Heart right ventricle (tissue), 16 donors: ENCODE measurements at regions not wholly inside any gene's neighbourhood (a gene's known extent, or its start where the extent isn't known, plus 50 kb on each side); places are given as distances from the start of the nearest gene placed in this dataset.
A peak's percentile ranks its signal among the peaks of the same experiment; 100 is the strongest.

Source experiments
- ATAC-seq, 8 donors: fragments of 200-7000 bp; cut with Tn5 transposase; one replicate each; pipeline ENCODE4 v1.9.1; 2020; ENCODE audit warnings: mild to moderate bottlenecking in 8 of 8, moderate library complexity in 8 of 8, moderate number of reproducible peaks in 1 of 8
- DNase-seq, 2 donors: peaks; one replicate each; pipeline ENCODE4 v3.0.0-alpha.2; 2020
- H3K27ac ChIP-seq, 10 donors: fragments of 200-600 bp; sonication (generic) in 2 of 10; one replicate each; pipeline versions ENCODE4 v1.5.0 to v1.8.0; 2020 to 2022; ENCODE audit warnings: mild to moderate bottlenecking in 3 of 10
- H3K27me3 ChIP-seq, 7 donors: fragments of 200-600 bp; one replicate each; pipeline ENCODE4 v1.8.0; 2021 to 2022; ENCODE audit warnings: mild to moderate bottlenecking in 2 of 7
- H3K36me3 ChIP-seq, 9 donors: fragments of 200-600 bp; sonication (generic) in 1 of 9; one replicate each; pipeline versions ENCODE4 v1.5.0 to v1.8.0; 2020 to 2022; ENCODE audit warnings: mild to moderate bottlenecking in 2 of 9
- H3K4me1 ChIP-seq, 9 donors: fragments of 200-600 bp; sonication (generic) in 1 of 9; one replicate each; pipeline versions ENCODE4 v1.5.0 to v1.8.0; 2020 to 2022; ENCODE audit warnings: mild to moderate bottlenecking in 4 of 9
- H3K4me3 ChIP-seq, 10 donors: fragments of 200-600 bp; sonication (generic) in 2 of 10; one replicate each; pipeline versions ENCODE4 v1.5.0 to v1.8.0; 2020 to 2022; ENCODE audit warnings: mild to moderate bottlenecking in 7 of 10, moderate library complexity in 2 of 10
- H3K9me3 ChIP-seq, 11 donors: fragments of 200-600 bp in 10 of 11; sonication (generic) in 2 of 11; one replicate each; pipeline versions ENCODE4 v1.5.0 to v1.8.0; 2013 to 2022; ENCODE audit warnings: mild to moderate bottlenecking in 2 of 11, control low read depth in 1 of 11, moderate library complexity in 1 of 11
- WGBS, 2 donors: extraction: QIAGEN DNeasy Blood & Tissue Kit; methylation state at CpG; one replicate each; pipeline ENCODE4 v1.1.7; 2013; ENCODE audit warnings: inconsistent platforms in 1 of 2; 5-methylcytosine and 5-hydroxymethylcytosine counted together
- intact Hi-C, 10 donors: fragments of 100-400 bp; cut with DNase I; formaldehyde crosslinking; loops; one replicate each; pipeline versions ENCODE4 v1.11.1 to v1.14.2; 2022
- TF ChIP-seq, protein P1 (sequence below), 9 donors: fragments of 200-600 bp; sonication (generic) in 2 of 9; IDR thresholded peaks; one replicate each; pipeline versions ENCODE4 v1.5.0 to v1.8.0; 2021 to 2022; ENCODE audit warnings: antibody characterized with exemption in 9 of 9, mild to moderate bottlenecking in 5 of 9, moderate library complexity in 1 of 9
- donor health status: Arrhythmogenic right ventricular cardiomyopathy.
- donor health status: ischemic (EF 13 %, LVEDD 7.1; RV severe dilation, severe dysfunction).
- donor health status: healthy with polysubstance abuse.
- donor health status: DM: no; HTN: yes; CAD: no.
- donor health status: DM: no; HTN: no; CAD: no.
- donor health status: ischemic (EF 25% LVEDD 6.9; RV normal size, moderate dysfunction).
- donor health status: ischemic (EF 25% LVEDD 5.7; RV mildly dilated, moderate dysfunction).
- donor health status: healthy.
- donor health status: DM: yes; HTN: yes; CAD: no.
- donor health status: Ischemic cardiomyopathy.
- donor health status: ischemic (EF 35%, LVEDD 5.7; RV mildly dilated, moderate dysfunction).
- donor health status: nonischemic (EF 11% LVEDD 7.7; RV severe dilation, severe dysfunction).
- donor health status: DM: yes; HTN: yes; CAD: no.
- donor health status: PGD.
- donor health status: ischemic (EF 29% LVEDD 5.4; RV normal size, mild dysfunction).
- donor health status: nonischemic (EF 23%, LVEDD 6.1; RV moderate dilation, normal function).

DNA sequence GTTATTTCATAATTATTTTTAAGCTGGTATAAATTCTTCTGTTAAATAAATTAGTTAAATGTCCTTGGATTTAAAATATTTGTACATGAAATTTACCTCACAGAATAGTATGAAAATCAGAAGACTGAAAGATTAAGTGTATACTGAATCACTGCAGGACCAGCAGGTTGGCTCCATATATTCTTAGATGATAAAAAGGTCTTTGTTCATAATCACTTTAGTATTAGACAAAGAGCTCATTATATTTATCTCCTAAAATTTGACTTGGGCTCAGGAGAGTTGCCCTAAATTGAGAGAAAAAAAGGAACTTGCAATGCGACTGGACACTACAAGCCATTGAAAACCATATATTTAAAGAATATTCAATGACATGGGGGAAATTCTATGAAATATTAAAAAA, 766.4 kb upstream of the CITED2 start:
- intact Hi-C loops: no loop called here
- no peak for ATAC-seq
- Histone ChIP-seq H3K27ac (no peak overlapping the region), H3K4me3 (no peak overlapping the region), H3K36me3 (no peaks in the 10 kb centered on the region), H3K9me3 (peaks cover 0 to 2% (median 0%) of the 10 kb centered on the region in 11 donors), H3K27me3 (no peaks in the 10 kb centered on the region), H3K4me1 (peaks cover 0 to 10% (median 0%) of the 10 kb centered on the region in 9 donors)
- DNase-seq: no peak
- TF ChIP-seq, protein P1, sequence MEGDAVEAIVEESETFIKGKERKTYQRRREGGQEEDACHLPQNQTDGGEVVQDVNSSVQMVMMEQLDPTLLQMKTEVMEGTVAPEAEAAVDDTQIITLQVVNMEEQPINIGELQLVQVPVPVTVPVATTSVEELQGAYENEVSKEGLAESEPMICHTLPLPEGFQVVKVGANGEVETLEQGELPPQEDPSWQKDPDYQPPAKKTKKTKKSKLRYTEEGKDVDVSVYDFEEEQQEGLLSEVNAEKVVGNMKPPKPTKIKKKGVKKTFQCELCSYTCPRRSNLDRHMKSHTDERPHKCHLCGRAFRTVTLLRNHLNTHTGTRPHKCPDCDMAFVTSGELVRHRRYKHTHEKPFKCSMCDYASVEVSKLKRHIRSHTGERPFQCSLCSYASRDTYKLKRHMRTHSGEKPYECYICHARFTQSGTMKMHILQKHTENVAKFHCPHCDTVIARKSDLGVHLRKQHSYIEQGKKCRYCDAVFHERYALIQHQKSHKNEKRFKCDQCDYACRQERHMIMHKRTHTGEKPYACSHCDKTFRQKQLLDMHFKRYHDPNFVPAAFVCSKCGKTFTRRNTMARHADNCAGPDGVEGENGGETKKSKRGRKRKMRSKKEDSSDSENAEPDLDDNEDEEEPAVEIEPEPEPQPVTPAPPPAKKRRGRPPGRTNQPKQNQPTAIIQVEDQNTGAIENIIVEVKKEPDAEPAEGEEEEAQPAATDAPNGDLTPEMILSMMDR (IDR thresholded peaks at IDR 0.05): no peak
- 94 to 95% methylated on average over 1 of the region's 1 CpG for WGBS, 2 donors

DNA sequence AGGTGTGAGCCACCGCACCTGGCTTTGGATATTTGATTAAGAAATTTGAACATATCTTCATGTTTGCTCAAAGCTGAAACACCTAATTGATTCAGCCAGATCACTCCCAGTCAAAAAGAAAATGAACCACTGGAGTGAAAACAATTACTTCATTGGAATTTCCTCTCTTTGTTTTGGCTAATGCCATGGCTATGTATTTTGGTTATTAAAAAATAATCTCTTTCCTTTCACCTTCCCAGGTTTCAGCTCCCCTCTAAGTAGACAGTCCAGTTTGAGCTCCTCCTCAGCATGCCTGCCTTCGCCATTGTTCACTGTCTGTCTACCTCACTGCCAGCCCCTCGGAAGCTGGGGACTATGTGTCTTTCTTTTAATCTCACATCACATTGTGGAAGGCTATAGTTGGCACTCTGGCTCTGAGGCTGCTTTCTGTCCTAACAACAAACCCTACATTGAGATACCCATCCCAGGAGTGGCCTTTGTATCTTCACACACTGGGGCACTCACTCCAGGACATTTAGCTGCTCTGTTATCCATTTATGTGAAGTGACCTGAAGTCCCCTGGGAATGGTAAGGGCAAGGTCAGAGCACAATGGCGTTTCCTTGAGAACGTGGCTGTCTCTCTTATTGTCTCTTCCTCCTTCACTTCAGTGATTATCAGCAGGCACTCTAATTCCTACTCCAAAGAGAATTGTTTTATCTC, 764.0 kb upstream of the CITED2 start:
- Histone ChIP-seq H3K27me3 (no peaks in the 10 kb centered on the region), H3K9me3 (peaks cover 0 to 26% (median 10%) of the 10 kb centered on the region in 11 donors), H3K36me3 (no peaks in the 10 kb centered on the region), H3K4me3 (peak overlapping the region in 2 of 10 donors; percentile 8 to 9), H3K4me1 (peaks cover 0 to 10% (median 0%) of the 10 kb centered on the region in 9 donors), H3K27ac (peak overlapping the region in 6 of 10 donors; percentile 11 to 67 (median 40))
- 39 to 46% methylated on average over 5 of the region's 5 CpGs for WGBS, 2 donors
- intact Hi-C loops: no loop called here
- TF ChIP-seq, protein P1 (IDR thresholded peaks at IDR 0.05): no peak
- ATAC-seq (peak in 6 of 8 donors; percentile 29 to 74 (median 50)), DNase-seq (no peak)

DNA sequence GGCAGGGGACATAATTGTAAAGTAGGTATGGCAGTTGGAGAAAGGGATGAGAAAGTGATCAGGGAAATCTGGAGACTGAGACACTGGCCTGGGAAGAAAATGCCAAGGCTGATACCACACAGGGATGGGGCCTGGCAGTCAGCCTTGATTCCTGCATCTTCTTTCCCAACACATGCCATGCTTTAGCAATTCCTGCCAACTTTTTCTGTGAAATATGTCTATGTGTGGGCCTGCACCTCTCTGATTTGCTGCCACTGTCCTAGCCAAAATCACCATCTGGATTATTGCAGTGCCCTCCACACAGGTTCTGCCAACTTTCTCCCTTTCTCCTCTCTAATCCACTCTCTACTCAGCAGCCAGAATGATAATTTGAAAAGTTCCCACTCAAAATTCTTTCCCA, 759.8 kb upstream of the CITED2 start:
- Histone ChIP-seq H3K4me3 (no peak overlapping the region), H3K4me1 (peaks cover 0 to 10% (median 0%) of the 10 kb centered on the region in 9 donors), H3K27ac (no peak overlapping the region), H3K27me3 (no peaks in the 10 kb centered on the region), H3K9me3 (peaks cover 0 to 63% (median 25%) of the 10 kb centered on the region in 11 donors), H3K36me3 (no peaks in the 10 kb centered on the region)
- TF ChIP-seq, protein P1 (IDR thresholded peaks at IDR 0.05): no peak
- intact Hi-C loops: no loop called here
- ATAC-seq (no peak), DNase-seq (no peak)

DNA sequence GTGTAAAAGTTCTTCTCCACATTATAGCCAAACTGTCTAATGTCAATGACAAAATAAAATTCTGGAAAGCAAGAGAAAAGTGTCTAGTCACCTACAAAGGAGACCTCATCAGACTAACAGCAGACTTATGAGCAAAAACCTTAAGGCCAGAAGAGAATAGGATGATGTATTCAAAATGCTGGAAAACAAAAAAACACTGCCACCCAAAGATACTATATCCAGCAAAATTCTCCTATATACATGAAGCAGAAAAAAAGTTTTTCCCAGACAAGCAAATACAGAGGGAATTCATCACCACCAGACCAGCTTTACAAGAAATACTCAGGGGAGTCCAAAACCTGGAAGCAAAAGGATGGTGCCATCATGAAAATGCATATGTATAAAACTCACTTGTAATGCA, 755.6 kb upstream of the CITED2 start:
- intact Hi-C loops: no loop called here
- ATAC-seq (no peak), DNase-seq (no peak)
- no peaks in the 10 kb centered on the region for H3K4me1 ChIP-seq
- no peaks in the 10 kb centered on the region for H3K36me3 ChIP-seq
- H3K27me3 ChIP-seq: no peaks in the 10 kb centered on the region
- TF ChIP-seq, protein P1 (IDR thresholded peaks at IDR 0.05): no peak
- peaks cover 0 to 62% (median 22%) of the 10 kb centered on the region in 11 donors for H3K9me3 ChIP-seq
- H3K27ac ChIP-seq: no peak overlapping the region
- H3K4me3 ChIP-seq: no peak overlapping the region
